ENCODE measurements at regions not wholly inside any gene's neighbourhood (a gene's known extent, or its start where the extent isn't known, plus 50 kb on each side); places are given as distances from the start of the nearest gene placed in this dataset.

DNA sequence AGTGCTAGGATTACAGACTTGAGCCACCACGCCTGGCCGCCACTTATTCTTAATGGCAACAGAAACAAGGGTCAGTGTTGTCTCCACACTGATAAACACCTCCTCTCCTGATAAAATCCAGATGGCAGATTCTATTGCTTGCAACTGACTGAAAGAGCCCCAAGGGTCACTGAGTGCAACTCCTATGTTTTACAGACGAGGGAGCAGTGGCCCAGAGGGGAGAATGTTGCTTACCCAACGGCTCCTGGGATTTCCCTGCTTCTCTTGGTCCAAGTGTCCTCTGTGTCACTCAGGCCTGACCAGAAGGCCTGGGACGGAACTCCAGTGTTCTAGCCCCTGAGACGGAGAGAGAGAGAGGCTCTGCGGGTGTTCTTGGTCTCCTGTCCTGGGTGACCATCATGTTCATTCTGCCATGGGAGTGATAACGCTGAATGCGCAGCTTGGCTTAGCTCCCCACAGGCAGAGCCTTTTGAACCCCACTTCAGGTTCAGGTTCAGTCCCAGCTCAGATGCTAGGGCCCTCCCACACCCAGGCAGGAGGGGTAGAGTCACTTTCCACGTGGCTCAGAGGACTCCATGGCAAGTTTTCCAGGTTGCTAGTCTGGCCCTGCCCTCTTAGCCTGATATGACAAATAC, 77.3 kb upstream of the NLRP1 start:
- TF ChIP-seq CTCF (IDR thresholded peaks at IDR 0.05) (no peak), POLR2AphosphoS5 (IDR thresholded peaks at IDR 0.05) (no peak)

Measured in prostate gland (tissue), 2 donors.